CD4-positive, alpha-beta T cell (primary cell): ENCODE measurements at regions not wholly inside any gene's neighbourhood (a gene's known extent, or its start where the extent isn't known, plus 50 kb on each side); places are given as distances from the start of the nearest gene placed in this dataset.

ENCODE experiments used
- ATAC-seq: fragments of 200-7000 bp; cut with Tn5 transposase; one replicate; pipeline ENCODE4 v1.10.0; 2022; ENCODE audit warnings: mild to moderate bottlenecking; ENCODE audit not compliant: poor library complexity
- CTCF ChIA-PET: fragments of 350-600 bp; sonication (Branson Sonifier 250); formaldehyde crosslinking; loops from one replicate; lab custom pipeline; 2021; ENCODE audit warnings: antibody characterized with exemption, inconsistent platforms; lab: Charles Lee
- POLR2A ChIA-PET: fragments of 350-600 bp; sonication (Branson Sonifier 250); formaldehyde crosslinking; loops from one replicate; lab custom pipeline; 2021; ENCODE audit warnings: antibody characterized with exemption, inconsistent platforms; lab: Charles Lee
- DNase-seq, 14 experiments: peaks; one replicate each; pipeline ENCODE4 v3.0.0-alpha.2; 2013 to 2020; ENCODE audit warnings: mixed read lengths in 2 of 14
- H3K27ac ChIP-seq, 2 donors: one replicate each; pipeline versions ENCODE4 v1.5.1 to v1.7.0; 2013; ENCODE audit warnings: low read length in 2 of 2, low read depth in 1 of 2, mild to moderate bottlenecking in 1 of 2
- H3K27me3 ChIP-seq, 2 experiments: 1 replicate in 1 of 2; 2 replicates in 1 of 2; pipeline versions ENCODE4 v1.6.1 to v1.7.0; 2013; ENCODE audit warnings: low read length in 2 of 2, control low read depth in 1 of 2, mild to moderate bottlenecking in 1 of 2, moderate library complexity in 1 of 2; ENCODE audit not compliant: insufficient read depth in 2 of 2, control insufficient read depth in 1 of 2
- H3K36me3 ChIP-seq: one replicate; pipeline ENCODE4 v1.6.1; 2013; ENCODE audit warnings: low read length, control low read depth; ENCODE audit not compliant: insufficient read depth
- H3K4me1 ChIP-seq: one replicate; pipeline ENCODE4 v1.6.1; 2013; ENCODE audit warnings: low read length, control low read depth; ENCODE audit not compliant: insufficient read depth
- H3K4me3 ChIP-seq: one replicate; pipeline ENCODE4 v1.5.1; 2013; ENCODE audit warnings: mild to moderate bottlenecking, low read length, moderate library complexity
- H3K9me3 ChIP-seq, 2 experiments: 1 replicate in 1 of 2; 2 replicates in 1 of 2; pipeline versions ENCODE4 v1.6.1 to v1.7.0; 2013; ENCODE audit warnings: low read length in 2 of 2, mild to moderate bottlenecking in 2 of 2, control low read depth in 1 of 2, moderate library complexity in 1 of 2; ENCODE audit not compliant: control insufficient read depth in 1 of 2, insufficient read depth in 1 of 2
- H3K27ac Mint-ChIP-seq: one replicate; pipeline ENCODE4 v1.8.0; 2020; ENCODE audit warnings: mixed read lengths
- H3K27me3 Mint-ChIP-seq: one replicate; pipeline ENCODE4 v1.8.0; 2021; ENCODE audit warnings: mixed read lengths
- H3K36me3 Mint-ChIP-seq: one replicate; pipeline ENCODE4 v1.8.0; 2021; ENCODE audit warnings: low read depth, mixed read lengths
- H3K4me1 Mint-ChIP-seq: one replicate; pipeline ENCODE4 v1.8.0; 2021; ENCODE audit warnings: low read depth, mixed read lengths
- H3K4me3 Mint-ChIP-seq: one replicate; pipeline ENCODE4 v1.8.0; 2020; ENCODE audit warnings: mild to moderate bottlenecking, mixed read lengths
- H3K9me3 Mint-ChIP-seq: one replicate; pipeline ENCODE4 v1.8.0; 2020; ENCODE audit warnings: mixed read lengths
- CTCF ChIP-seq: fragments of 200-600 bp; IDR thresholded peaks from one replicate; pipeline ENCODE4 v1.8.0; 2022; ENCODE audit warnings: antibody characterized with exemption, mild to moderate bottlenecking
- intact Hi-C, 2 experiments: fragments of 100-400 bp; cut with DNase I in 1 of 2; cut with micrococcal nuclease in 1 of 2; formaldehyde crosslinking; loops; one replicate each; pipeline versions ENCODE4 v1.15.1 to v1.9.0; 2023 to 2025; cut with DNase I, micrococcal nuclease

GRCh38 chr2:38498045-38498481 lies 104.7 kb downstream of the HNRNPLL start:
- TF ChIP-seq CTCF: no peak
- no peak overlapping the region for H3K27ac Mint-ChIP-seq
- ChIA-PET CTCF (no interaction called here), POLR2A (no interaction called here)
- no peak overlapping the region for H3K27ac ChIP-seq
- peaks cover 3 to 5% of the 10 kb centered on the region in 2 experiments for H3K9me3 ChIP-seq
- H3K36me3 Mint-ChIP-seq: no peaks in the 10 kb centered on the region
- peaks cover 6% of the 10 kb centered on the region for H3K4me1 Mint-ChIP-seq
- peaks cover 13% of the 10 kb centered on the region for H3K27me3 Mint-ChIP-seq
- DNase-seq: no peak
- no peak overlapping the region for H3K4me3 ChIP-seq
- no peak for ATAC-seq
- peaks cover 0 to 2% of the 10 kb centered on the region in 2 experiments for H3K27me3 ChIP-seq
- intact Hi-C loops: no loop called here
- no peaks in the 10 kb centered on the region for H3K4me1 ChIP-seq
- no peak overlapping the region for H3K4me3 Mint-ChIP-seq
- no peaks in the 10 kb centered on the region for H3K9me3 Mint-ChIP-seq
- H3K36me3 ChIP-seq: no peaks in the 10 kb centered on the region

- peaks cover 6% of the 10 kb centered on the region for H3K4me1 Mint-ChIP-seq
- no peak for TF ChIP-seq CTCF
- H3K9me3 Mint-ChIP-seq: no peaks in the 10 kb centered on the region
- Histone ChIP-seq H3K27me3 (peaks cover 0 to 2% of the 10 kb centered on the region in 2 experiments), H3K27ac (no peak overlapping the region), H3K36me3 (no peaks in the 10 kb centered on the region), H3K4me1 (no peaks in the 10 kb centered on the region), H3K4me3 (no peak overlapping the region), H3K9me3 (peaks cover 3 to 5% of the 10 kb centered on the region in 2 experiments)
- no peak for ATAC-seq
- CTCF ChIA-PET: interaction anchor here (0.7 kb wide), 1 partner anchor 276 kb away, joined by 5 read pairs; no protein-coding TSS in a partner anchor
- no peak overlapping the region for H3K27ac Mint-ChIP-seq
- no peak for DNase-seq
- no peaks in the 10 kb centered on the region for H3K36me3 Mint-ChIP-seq
- H3K4me3 Mint-ChIP-seq: no peak overlapping the region
- intact Hi-C loops: no loop called here
- POLR2A ChIA-PET: no interaction called here
- peaks cover 13% of the 10 kb centered on the region for H3K27me3 Mint-ChIP-seq
These were observed 105.1 kb downstream of the HNRNPLL start for GRCh38 chr2:38497670-38498037.

DNA sequence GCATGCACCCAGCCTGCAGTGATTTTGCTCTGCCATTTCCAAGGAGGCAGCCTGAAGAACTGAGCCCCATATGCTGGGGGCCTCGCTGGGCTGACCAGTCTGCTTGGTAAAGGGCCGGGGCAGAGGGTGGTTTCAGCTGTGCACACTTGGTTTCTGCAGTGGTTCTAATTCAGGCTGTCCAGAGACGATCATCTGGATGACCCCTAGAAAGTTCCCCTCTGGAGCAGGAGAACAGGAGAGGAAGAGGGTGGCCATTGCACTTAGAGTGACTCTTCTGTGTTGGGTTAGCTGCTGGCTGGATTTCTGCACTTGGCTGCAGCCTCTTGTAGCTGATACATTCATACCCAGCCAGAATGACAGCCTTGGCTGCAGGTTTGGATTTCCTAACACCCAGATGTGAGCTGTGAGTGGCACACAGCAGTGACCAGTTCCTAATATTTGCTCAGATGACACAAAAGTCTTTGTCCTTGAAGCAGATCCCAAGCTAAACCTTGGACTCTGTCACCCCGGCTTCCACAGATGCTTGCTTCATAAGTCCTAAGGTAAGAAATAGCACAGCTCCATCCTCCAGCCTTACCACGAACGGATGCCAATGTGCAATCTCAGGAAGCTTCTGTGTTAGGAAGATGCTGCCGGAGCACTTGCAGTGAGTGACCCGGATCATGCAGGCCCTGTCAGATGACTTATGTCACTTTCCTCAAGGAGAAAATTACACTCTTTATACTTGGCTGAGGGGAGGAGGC lies 105.6 kb downstream of the HNRNPLL start:
- DNase-seq (no peak), ATAC-seq (no peak)
- Mint-ChIP-seq H3K36me3 (no peaks in the 10 kb centered on the region), H3K27ac (no peak overlapping the region), H3K27me3 (peaks cover 13% of the 10 kb centered on the region), H3K4me1 (peaks cover 6% of the 10 kb centered on the region), H3K4me3 (no peak overlapping the region), H3K9me3 (no peaks in the 10 kb centered on the region)
- ChIA-PET POLR2A (no interaction called here), CTCF (interaction anchor here (0.7 kb wide), 1 partner anchor 276 kb away, joined by 5 read pairs; no protein-coding TSS in a partner anchor)
- Histone ChIP-seq H3K27me3 (peaks cover 0 to 1% of the 10 kb centered on the region in 2 experiments), H3K9me3 (peaks cover 3 to 5% of the 10 kb centered on the region in 2 experiments), H3K27ac (no peak overlapping the region), H3K4me3 (no peak overlapping the region), H3K4me1 (no peaks in the 10 kb centered on the region), H3K36me3 (no peaks in the 10 kb centered on the region)
- TF ChIP-seq CTCF: no peak
- intact Hi-C loops: no loop called here
